WTC11 (cell line): ENCODE measurements at regions not wholly inside any gene's neighbourhood (a gene's known extent, or its start where the extent isn't known, plus 50 kb on each side); places are given as distances from the start of the nearest gene placed in this dataset.

Experiments
- ATAC-seq: fragments of 200-7000 bp; cut with Tn5 transposase; 2 replicates; pipeline ENCODE4 v1.10.0; 2021; ENCODE audit warnings: mild to moderate bottlenecking, moderate library complexity
- CTCF ChIA-PET: fragments of 300-600 bp; sonication (Branson Sonifier 250); formaldehyde crosslinking; loops from one replicate; lab custom pipeline; 2021; ENCODE audit warnings: antibody characterized with exemption; lab: Charles Lee
- POLR2A ChIA-PET: fragments of 350-600 bp; sonication (Branson Sonifier 250); formaldehyde crosslinking; loops from one replicate; lab custom pipeline; 2021; ENCODE audit warnings: antibody characterized with exemption; lab: Charles Lee
- DNase-seq: peaks from one replicate; pipeline ENCODE4 v3.0.0; 2021; ENCODE audit warnings: low spot score
- H3K27ac Mint-ChIP-seq: 2 replicates; pipeline ENCODE4 v1.8.0; 2021; ENCODE audit warnings: mixed read lengths
- H3K27me3 Mint-ChIP-seq: 2 replicates; pipeline ENCODE4 v1.8.0; 2021; ENCODE audit warnings: low read depth, mild to moderate bottlenecking, moderate library complexity, mixed read lengths
- H3K36me3 Mint-ChIP-seq: 2 replicates; pipeline ENCODE4 v1.8.0; 2021; ENCODE audit warnings: mixed read lengths
- H3K4me1 Mint-ChIP-seq: 2 replicates; pipeline ENCODE4 v1.8.0; 2022; ENCODE audit warnings: mixed read lengths
- H3K4me3 Mint-ChIP-seq: 2 replicates; pipeline ENCODE4 v1.8.0; 2021; ENCODE audit warnings: mild to moderate bottlenecking, moderate library complexity, mixed read lengths
- H3K9me3 Mint-ChIP-seq: 2 replicates; pipeline ENCODE4 v1.8.0; 2021; ENCODE audit warnings: mixed read lengths
- AFF4 ChIP-seq: sonication (generic); formaldehyde crosslinking; IDR thresholded peaks from 2 replicates; pipeline ENCODE4 v1.8.1; 2023; ENCODE audit warnings: mild to moderate bottlenecking, missing genetic modification reagents, borderline replicate concordance
- ATF1 ChIP-seq: sonication (generic); formaldehyde crosslinking; IDR thresholded peaks from 2 replicates; pipeline ENCODE4 v1.8.1; 2023; ENCODE audit warnings: mild to moderate bottlenecking, moderate library complexity, missing genetic modification reagents
- FOXP1 ChIP-seq: sonication (generic); formaldehyde crosslinking; IDR thresholded peaks from 2 replicates; pipeline ENCODE4 v1.8.0; 2022; ENCODE audit warnings: missing genetic modification reagents, mild to moderate bottlenecking, moderate library complexity, borderline replicate concordance
- GABPB1 ChIP-seq: sonication (generic); formaldehyde crosslinking; IDR thresholded peaks from 2 replicates; pipeline ENCODE4 v1.8.1; 2023; ENCODE audit warnings: mild to moderate bottlenecking, missing genetic modification reagents
- GRHL2 ChIP-seq: fragments of 250-450 bp; sonication (Bioruptor Pico); IDR thresholded peaks from 2 replicates; pipeline ENCODE4 v1.8.0; 2022; ENCODE audit warnings: mild to moderate bottlenecking, moderate library complexity; ENCODE audit not compliant: insufficient replicate concordance, severe bottlenecking
- HMGXB4 ChIP-seq: sonication (generic); formaldehyde crosslinking; IDR thresholded peaks from 2 replicates; pipeline ENCODE4 v1.8.1; 2023; ENCODE audit warnings: mild to moderate bottlenecking, moderate library complexity, missing genetic modification reagents
- JAZF1 ChIP-seq: fragments of 250-450 bp; sonication (Bioruptor Pico); IDR thresholded peaks from 2 replicates; pipeline ENCODE4 v1.9.0; 2021; ENCODE audit warnings: moderate library complexity, mild to moderate bottlenecking, inconsistent platforms
- KAT7 ChIP-seq: sonication (generic); formaldehyde crosslinking; IDR thresholded peaks from 2 replicates; pipeline ENCODE4 v1.8.1; 2023; ENCODE audit warnings: missing genetic modification reagents, mild to moderate bottlenecking, borderline replicate concordance
- NFE2L1 ChIP-seq: sonication (generic); formaldehyde crosslinking; IDR thresholded peaks from 2 replicates; pipeline ENCODE4 v1.8.1; 2023; ENCODE audit warnings: missing genetic modification reagents
- OVOL2 ChIP-seq: fragments of 250-450 bp; sonication (Bioruptor Pico); IDR thresholded peaks from 2 replicates; pipeline ENCODE4 v1.9.0; 2021; ENCODE audit warnings: mild to moderate bottlenecking, borderline replicate concordance
- PRDM15 ChIP-seq: sonication (generic); formaldehyde crosslinking; IDR thresholded peaks from 2 replicates; pipeline ENCODE4 v1.8.0; 2022; ENCODE audit warnings: missing genetic modification reagents
- SMAD3 ChIP-seq: sonication (generic); formaldehyde crosslinking; IDR thresholded peaks from 2 replicates; pipeline ENCODE4 v1.8.0; 2022; ENCODE audit warnings: missing genetic modification reagents, mild to moderate bottlenecking, borderline replicate concordance
- USF1 ChIP-seq: sonication (generic); formaldehyde crosslinking; IDR thresholded peaks from 2 replicates; pipeline ENCODE4 v1.8.0; 2022; ENCODE audit warnings: mild to moderate bottlenecking, missing genetic modification reagents
- ZNF219 ChIP-seq: sonication (generic); formaldehyde crosslinking; IDR thresholded peaks from 2 replicates; pipeline ENCODE4 v1.8.0; 2023; ENCODE audit warnings: missing genetic modification reagents, mild to moderate bottlenecking, borderline replicate concordance
- TF ChIP-seq, protein P1 (sequence below): sonication (generic); formaldehyde crosslinking; IDR thresholded peaks from 2 replicates; pipeline ENCODE4 v1.8.1; 2023; ENCODE audit warnings: mild to moderate bottlenecking, missing genetic modification reagents
- TF ChIP-seq, protein P2 (sequence below): sonication (generic); formaldehyde crosslinking; IDR thresholded peaks from 2 replicates; pipeline ENCODE4 v1.8.0; 2023; ENCODE audit warnings: missing genetic modification reagents
- TF ChIP-seq, protein P3 (sequence below): sonication (generic); formaldehyde crosslinking; IDR thresholded peaks from 2 replicates; pipeline ENCODE4 v1.8.0; 2022; ENCODE audit warnings: mild to moderate bottlenecking, missing genetic modification reagents

GRCh38 chr7:106545275-106545674, 115.7 kb downstream of the CCDC71L start (continued):
- TF ChIP-seq AFF4 (no peak), PRDM15 (CRISPR knock-in tag) (no peak), USF1 (CRISPR knock-in tag) (no peak)
- TF ChIP-seq, protein P1, sequence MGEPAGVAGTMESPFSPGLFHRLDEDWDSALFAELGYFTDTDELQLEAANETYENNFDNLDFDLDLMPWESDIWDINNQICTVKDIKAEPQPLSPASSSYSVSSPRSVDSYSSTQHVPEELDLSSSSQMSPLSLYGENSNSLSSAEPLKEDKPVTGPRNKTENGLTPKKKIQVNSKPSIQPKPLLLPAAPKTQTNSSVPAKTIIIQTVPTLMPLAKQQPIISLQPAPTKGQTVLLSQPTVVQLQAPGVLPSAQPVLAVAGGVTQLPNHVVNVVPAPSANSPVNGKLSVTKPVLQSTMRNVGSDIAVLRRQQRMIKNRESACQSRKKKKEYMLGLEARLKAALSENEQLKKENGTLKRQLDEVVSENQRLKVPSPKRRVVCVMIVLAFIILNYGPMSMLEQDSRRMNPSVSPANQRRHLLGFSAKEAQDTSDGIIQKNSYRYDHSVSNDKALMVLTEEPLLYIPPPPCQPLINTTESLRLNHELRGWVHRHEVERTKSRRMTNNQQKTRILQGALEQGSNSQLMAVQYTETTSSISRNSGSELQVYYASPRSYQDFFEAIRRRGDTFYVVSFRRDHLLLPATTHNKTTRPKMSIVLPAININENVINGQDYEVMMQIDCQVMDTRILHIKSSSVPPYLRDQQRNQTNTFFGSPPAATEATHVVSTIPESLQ: no peak

DNA sequence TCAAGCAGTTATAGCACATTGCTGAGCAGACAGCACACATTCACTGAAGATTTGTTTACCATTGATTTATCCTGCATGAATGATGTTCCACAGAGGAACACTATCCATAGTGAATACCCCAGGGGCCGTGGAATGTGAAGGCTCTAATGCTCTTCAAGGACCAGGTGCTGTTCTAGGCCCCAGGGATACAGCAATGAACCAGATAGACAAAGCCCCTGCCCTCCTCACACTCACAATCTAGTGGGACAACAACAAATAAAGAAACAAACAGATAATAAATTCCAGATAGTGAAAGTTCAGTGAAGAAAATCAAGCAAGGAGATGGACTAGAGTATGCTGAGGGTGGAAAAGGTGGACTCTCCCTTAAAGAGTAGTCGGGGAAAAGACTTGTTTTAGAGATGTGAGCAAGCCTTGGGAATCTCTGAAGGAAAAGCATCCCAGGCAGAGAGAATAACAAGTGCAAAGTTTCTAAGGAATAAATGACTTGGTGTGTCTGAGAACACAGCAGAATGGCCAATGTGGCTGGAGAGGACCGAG, 117.7 kb downstream of the CCDC71L start:
- ChIA-PET CTCF (interaction anchor here (0.6 to 3.4 kb wide), 37 partner anchors 9 to 625 kb away, joined by 3 to 62 read pairs (median 4); partner anchors contain the start of genes CCDC71L, HBP1 and NAMPT), POLR2A (interaction anchor here (0.6 to 1.2 kb wide), 2 partner anchors 117 to 236 kb away, joined by 3 to 6 read pairs; partner anchors contain the start of gene CCDC71L)
- no peaks in the 10 kb centered on the region for H3K27me3 Mint-ChIP-seq
- H3K4me3 Mint-ChIP-seq: no peak overlapping the region
- H3K36me3 Mint-ChIP-seq: no peaks in the 10 kb centered on the region
- peaks cover 9% of the 10 kb centered on the region for H3K4me1 Mint-ChIP-seq
- ATAC-seq (no peak), DNase-seq (no peak)
- H3K9me3 Mint-ChIP-seq: no peaks in the 10 kb centered on the region; the same call in 1 of the 2 replicates
- H3K27ac Mint-ChIP-seq: no peak overlapping the region
- TF ChIP-seq FOXP1 (CRISPR knock-in tag) (no peak), SMAD3 (CRISPR knock-in tag) (no peak), NFE2L1 (CRISPR knock-in tag) (no peak), KAT7 (CRISPR knock-in tag) (no peak), OVOL2 (CRISPR knock-in tag) (no peak), GRHL2 (CRISPR knock-in tag) (no peak), GABPB1 (no peak), PRDM15 (CRISPR knock-in tag) (no peak), HMGXB4 (CRISPR knock-in tag) (no peak), JAZF1 (CRISPR knock-in tag) (no peak), ZNF219 (CRISPR knock-in tag) (no peak), ATF1 (no peak)
- TF ChIP-seq, protein P2, sequence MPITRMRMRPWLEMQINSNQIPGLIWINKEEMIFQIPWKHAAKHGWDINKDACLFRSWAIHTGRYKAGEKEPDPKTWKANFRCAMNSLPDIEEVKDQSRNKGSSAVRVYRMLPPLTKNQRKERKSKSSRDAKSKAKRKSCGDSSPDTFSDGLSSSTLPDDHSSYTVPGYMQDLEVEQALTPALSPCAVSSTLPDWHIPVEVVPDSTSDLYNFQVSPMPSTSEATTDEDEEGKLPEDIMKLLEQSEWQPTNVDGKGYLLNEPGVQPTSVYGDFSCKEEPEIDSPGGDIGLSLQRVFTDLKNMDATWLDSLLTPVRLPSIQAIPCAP (CRISPR knock-in tag): no peak
- TF ChIP-seq, protein P3, sequence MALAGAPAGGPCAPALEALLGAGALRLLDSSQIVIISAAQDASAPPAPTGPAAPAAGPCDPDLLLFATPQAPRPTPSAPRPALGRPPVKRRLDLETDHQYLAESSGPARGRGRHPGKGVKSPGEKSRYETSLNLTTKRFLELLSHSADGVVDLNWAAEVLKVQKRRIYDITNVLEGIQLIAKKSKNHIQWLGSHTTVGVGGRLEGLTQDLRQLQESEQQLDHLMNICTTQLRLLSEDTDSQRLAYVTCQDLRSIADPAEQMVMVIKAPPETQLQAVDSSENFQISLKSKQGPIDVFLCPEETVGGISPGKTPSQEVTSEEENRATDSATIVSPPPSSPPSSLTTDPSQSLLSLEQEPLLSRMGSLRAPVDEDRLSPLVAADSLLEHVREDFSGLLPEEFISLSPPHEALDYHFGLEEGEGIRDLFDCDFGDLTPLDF (CRISPR knock-in tag): no peak
